HFFc6 (cell line): ENCODE measurements at regions not wholly inside any gene's neighbourhood (a gene's known extent, or its start where the extent isn't known, plus 50 kb on each side); places are given as distances from the start of the nearest gene placed in this dataset.

Experiments used
- DNase-seq: peaks from one replicate; pipeline ENCODE4 v3.0.0-alpha.2; 2018
- H3K27ac Mint-ChIP-seq: 2 replicates; pipeline ENCODE4 v1.8.0; 2020; ENCODE audit warnings: mild to moderate bottlenecking, mixed read lengths
- H3K27me3 Mint-ChIP-seq: 2 replicates; pipeline ENCODE4 v1.8.0; 2021; ENCODE audit warnings: mild to moderate bottlenecking, moderate library complexity, mixed read lengths; ENCODE audit not compliant: insufficient read depth
- H3K36me3 Mint-ChIP-seq: 2 replicates; pipeline ENCODE4 v1.8.0; 2021; ENCODE audit warnings: low read depth, mixed read lengths
- H3K4me1 Mint-ChIP-seq: 2 replicates; pipeline ENCODE4 v1.8.0; 2020; ENCODE audit warnings: low read depth, mixed read lengths
- H3K4me3 Mint-ChIP-seq: 2 replicates; pipeline ENCODE4 v1.8.0; 2020; ENCODE audit warnings: mild to moderate bottlenecking, moderate library complexity, mixed read lengths
- H3K9me3 Mint-ChIP-seq: 2 replicates; pipeline ENCODE4 v1.8.0; 2020; ENCODE audit warnings: mild to moderate bottlenecking, mixed read lengths
- TF ChIP-seq, protein P1 (sequence below): fragments of 200-600 bp; sonication (generic); IDR thresholded peaks from 2 replicates; pipeline ENCODE4 v1.5.0; 2021; ENCODE audit warnings: antibody characterized with exemption, mild to moderate bottlenecking

DNA sequence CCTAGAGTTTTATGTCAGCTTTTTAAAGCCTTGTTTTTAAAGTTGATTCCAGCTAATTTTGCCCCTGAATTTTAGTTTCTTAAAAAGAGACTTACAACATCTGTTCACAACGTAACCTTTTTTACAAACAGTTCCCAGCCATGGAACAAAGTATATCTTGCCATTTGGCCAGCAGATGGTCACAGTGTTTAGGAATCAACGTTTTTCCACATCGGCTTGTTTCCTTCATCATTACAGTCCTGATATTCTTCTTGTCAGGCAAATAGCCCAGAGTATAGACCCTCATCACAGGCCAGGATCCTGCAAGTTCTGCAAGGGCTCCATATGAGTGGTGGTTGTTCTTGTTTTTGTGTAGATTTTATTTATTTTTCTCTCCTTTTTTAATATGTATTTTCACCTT is 341.7 kb upstream of the HTR1E start:
- Mint-ChIP-seq H3K4me1 (no peaks in the 10 kb centered on the region), H3K36me3 (no peaks in the 10 kb centered on the region), H3K27me3 (no peaks in the 10 kb centered on the region), H3K27ac (no peak overlapping the region), H3K9me3 (peaks cover 25% of the 10 kb centered on the region), H3K4me3 (no peak overlapping the region)
- DNase-seq, result no peak
- TF ChIP-seq, protein P1, sequence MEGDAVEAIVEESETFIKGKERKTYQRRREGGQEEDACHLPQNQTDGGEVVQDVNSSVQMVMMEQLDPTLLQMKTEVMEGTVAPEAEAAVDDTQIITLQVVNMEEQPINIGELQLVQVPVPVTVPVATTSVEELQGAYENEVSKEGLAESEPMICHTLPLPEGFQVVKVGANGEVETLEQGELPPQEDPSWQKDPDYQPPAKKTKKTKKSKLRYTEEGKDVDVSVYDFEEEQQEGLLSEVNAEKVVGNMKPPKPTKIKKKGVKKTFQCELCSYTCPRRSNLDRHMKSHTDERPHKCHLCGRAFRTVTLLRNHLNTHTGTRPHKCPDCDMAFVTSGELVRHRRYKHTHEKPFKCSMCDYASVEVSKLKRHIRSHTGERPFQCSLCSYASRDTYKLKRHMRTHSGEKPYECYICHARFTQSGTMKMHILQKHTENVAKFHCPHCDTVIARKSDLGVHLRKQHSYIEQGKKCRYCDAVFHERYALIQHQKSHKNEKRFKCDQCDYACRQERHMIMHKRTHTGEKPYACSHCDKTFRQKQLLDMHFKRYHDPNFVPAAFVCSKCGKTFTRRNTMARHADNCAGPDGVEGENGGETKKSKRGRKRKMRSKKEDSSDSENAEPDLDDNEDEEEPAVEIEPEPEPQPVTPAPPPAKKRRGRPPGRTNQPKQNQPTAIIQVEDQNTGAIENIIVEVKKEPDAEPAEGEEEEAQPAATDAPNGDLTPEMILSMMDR, result no peak

DNA sequence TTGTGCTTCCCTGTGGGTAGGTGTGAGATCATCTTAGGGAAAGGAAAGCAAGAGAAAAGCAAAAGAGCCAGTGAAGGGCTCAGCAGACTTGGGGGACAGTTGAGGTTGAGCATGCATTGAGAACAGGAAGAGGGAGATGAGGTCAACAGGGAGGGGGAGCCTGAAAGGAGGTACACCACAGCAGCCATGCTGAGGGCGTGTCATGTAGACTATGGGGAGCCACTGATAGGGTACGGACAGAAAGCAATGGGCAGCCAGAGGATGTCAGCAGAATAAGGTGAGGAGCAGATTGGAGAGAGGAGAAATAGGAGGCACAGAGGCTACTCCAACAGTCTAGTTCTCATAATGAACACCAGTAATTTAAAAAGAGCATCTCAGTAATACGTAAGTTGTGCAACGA is 351.1 kb upstream of the HTR1E start:
- no peak for DNase-seq
- no peak overlapping the region for H3K4me3 Mint-ChIP-seq
- H3K9me3 Mint-ChIP-seq, result peaks cover 52% of the 10 kb centered on the region
- peaks cover 13% of the 10 kb centered on the region; the same call in 1 of the 2 replicates for H3K36me3 Mint-ChIP-seq
- no peaks in the 10 kb centered on the region for H3K4me1 Mint-ChIP-seq
- TF ChIP-seq, protein P1, result no peak
- H3K27ac Mint-ChIP-seq, result no peak overlapping the region
- H3K27me3 Mint-ChIP-seq, result peaks cover 1% of the 10 kb centered on the region; the same call in 1 of the 2 replicates

DNA sequence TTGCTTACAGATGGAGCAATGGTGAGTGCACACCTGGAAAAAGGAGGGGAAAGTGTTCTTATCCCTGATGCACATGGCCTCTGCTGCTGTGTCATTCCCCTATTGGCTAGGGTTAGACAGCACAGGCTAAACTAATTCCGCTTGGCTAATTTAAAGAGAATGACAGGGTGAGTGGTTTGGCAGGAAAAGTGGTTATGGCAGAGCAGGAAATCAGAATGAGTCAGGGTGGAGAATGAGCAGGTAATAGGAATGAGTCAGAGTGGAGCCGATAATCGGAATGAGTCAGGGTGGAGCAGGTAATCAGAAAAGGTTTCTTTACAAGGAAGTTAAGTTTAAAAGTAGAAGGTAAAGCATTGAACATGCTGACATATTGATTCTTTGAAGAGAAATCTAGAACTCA is 355.5 kb upstream of the HTR1E start:
- peaks cover 8% of the 10 kb centered on the region; the same call in 1 of the 2 replicates for H3K36me3 Mint-ChIP-seq
- no peak overlapping the region for H3K4me3 Mint-ChIP-seq
- peaks cover 64% of the 10 kb centered on the region for H3K9me3 Mint-ChIP-seq
- no peaks in the 10 kb centered on the region for H3K27me3 Mint-ChIP-seq
- DNase-seq, result no peak
- H3K4me1 Mint-ChIP-seq, result no peaks in the 10 kb centered on the region
- TF ChIP-seq, protein P1, result no peak
- no peak overlapping the region for H3K27ac Mint-ChIP-seq

DNA sequence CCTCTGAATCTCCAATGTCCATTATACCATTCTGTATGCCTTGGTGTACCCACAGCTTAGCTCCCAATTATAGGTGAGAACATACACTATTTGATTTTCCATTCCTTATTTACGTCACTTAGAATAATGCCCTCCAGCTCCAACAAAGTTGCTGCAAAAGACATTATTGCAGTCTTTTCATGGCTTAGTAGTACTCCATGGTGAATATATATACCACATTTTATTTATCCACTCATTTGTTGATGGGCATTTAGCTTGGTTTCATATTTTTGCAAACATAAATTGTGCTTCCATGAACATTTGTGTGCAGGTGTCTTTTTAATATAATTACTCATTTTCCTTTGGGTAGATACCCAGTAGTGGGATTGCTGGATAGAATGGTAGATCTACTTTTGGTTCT is 374.1 kb upstream of the HTR1E start:
- no peak overlapping the region for H3K4me3 Mint-ChIP-seq

DNA sequence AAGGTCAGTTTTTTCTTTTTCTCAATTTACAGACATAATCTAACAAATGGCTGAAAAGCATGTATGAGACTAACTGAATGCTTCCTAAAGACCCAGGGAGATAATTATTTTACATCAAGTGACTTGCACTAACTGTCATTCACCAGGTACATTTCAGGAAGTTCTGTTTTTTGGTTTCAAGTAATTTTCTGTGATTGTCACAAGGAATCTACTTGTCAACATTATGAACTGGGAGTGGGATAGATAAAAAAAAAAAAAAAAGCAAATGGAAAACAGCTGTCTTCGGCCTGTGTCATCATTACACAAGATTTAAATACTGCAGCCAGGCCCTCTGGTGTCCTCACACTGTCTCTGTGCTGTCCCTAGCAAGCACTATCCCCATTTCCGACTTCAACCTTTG is 379.0 kb upstream of the HTR1E start:
- Mint-ChIP-seq H3K4me3 (no peak overlapping the region), H3K27me3 (no peaks in the 10 kb centered on the region; the same call in 1 of the 2 replicates), H3K9me3 (peaks cover 28% of the 10 kb centered on the region), H3K36me3 (no peaks in the 10 kb centered on the region; the same call in 1 of the 2 replicates), H3K27ac (no peak overlapping the region), H3K4me1 (no peaks in the 10 kb centered on the region)
- TF ChIP-seq, protein P1, result no peak
- DNase-seq, result no peak

More for the DNA sequence above, 374.1 kb upstream of the HTR1E start:
- no peak for DNase-seq
- TF ChIP-seq, protein P1, result no peak
- Mint-ChIP-seq H3K27me3 (no peaks in the 10 kb centered on the region; the same call in 1 of the 2 replicates), H3K27ac (no peak overlapping the region), H3K9me3 (peaks cover 48% of the 10 kb centered on the region), H3K36me3 (no peaks in the 10 kb centered on the region), H3K4me1 (no peaks in the 10 kb centered on the region)
